ENCODE measurements at regions not wholly inside any gene's neighbourhood (a gene's known extent, or its start where the extent isn't known, plus 50 kb on each side); places are given as distances from the start of the nearest gene placed in this dataset.

- FAIRE-seq = no peak
- in situ Hi-C loops (cut with MboI) = no loop called here
- no peak for ATAC-seq
- TF ChIP-seq CUX1 (IDR thresholded peaks at IDR 0.05; ENCODE audit: insufficient replicate concordance, low read depth, low read length) = no peak
- TF ChIP-seq MEF2B (IDR thresholded peaks at IDR 0.05; ENCODE audit: partially characterized antibody, poor library complexity, severe bottlenecking) = no peak
- no peak for TF ChIP-seq POLR2AphosphoS2 (IDR thresholded peaks at IDR 0.05; ENCODE audit: low read depth, low read length)
- TF ChIP-seq NFYA (IDR thresholded peaks at IDR 0.05; ENCODE audit: borderline replicate concordance, low read depth, low read length) = no peak
- TF ChIP-seq KDM1A (IDR thresholded peaks at IDR 0.05; ENCODE audit: borderline replicate concordance) = no peak
- no peak for TF ChIP-seq SREBF1 (IDR thresholded peaks at IDR 0.05; ENCODE audit: low read length)
- TF ChIP-seq BACH1 (IDR thresholded peaks at IDR 0.05; ENCODE audit: borderline replicate concordance) = no peak
- no peak for TF ChIP-seq CEBPB (IDR thresholded peaks at IDR 0.05; ENCODE audit: borderline replicate concordance in 1 of 2, low read depth in 2 of 2, low read length in 2 of 2)
- TF ChIP-seq ZNF592 (IDR thresholded peaks at IDR 0.05) = no peak
- TF ChIP-seq RFX5 (IDR thresholded peaks at IDR 0.05; ENCODE audit: low read depth, low read length) = no peak
- TF ChIP-seq CREB1 (IDR thresholded peaks at IDR 0.05; ENCODE audit: low read depth) = no peak
- TF ChIP-seq ZNF24 (IDR thresholded peaks at IDR 0.05) = no peak
- no peak for TF ChIP-seq KAT2A (conservative IDR thresholded peaks at IDR 0.05; ENCODE audit: control insufficient read depth, low read depth, low read length)
- TF ChIP-seq SMAD1 (IDR thresholded peaks at IDR 0.05; ENCODE audit: low read depth, partially characterized antibody) = no peak
- TF ChIP-seq ZNF274 (IDR thresholded peaks at IDR 0.05; ENCODE audit: insufficient read depth, insufficient read length) = no peak
- no peak for TF ChIP-seq YBX1 (IDR thresholded peaks at IDR 0.05)
- no peak for TF ChIP-seq BHLHE40 (IDR thresholded peaks at IDR 0.05; ENCODE audit: borderline replicate concordance in 1 of 2, low read depth in 2 of 2, low read length in 1 of 2)
Measured at GRCh38 chr5:87778876-87779275, 366.1 kb upstream of the CCNH start.

More at GRCh38 chr5:87778876-87779275, 366.1 kb upstream of the CCNH start:
- no peak overlapping the region for H2AFZ ChIP-seq (ENCODE audit: control insufficient read depth, low read depth, low read length)
- H3K36me3 ChIP-seq (ENCODE audit: control insufficient read depth in 2 of 2, insufficient read depth in 2 of 2, low read length in 1 of 2) = no peaks in the 10 kb centered on the region
- H3K27ac ChIP-seq (ENCODE audit: control insufficient read depth, insufficient read depth) = no peak overlapping the region
- no peaks in the 10 kb centered on the region for H3K79me2 ChIP-seq (ENCODE audit: control insufficient read depth, insufficient read depth, low read length)
- intact Hi-C loops (cut with micrococcal nuclease; ENCODE audit: unreplicated experiment) = no loop called here
- no peak overlapping the region for H3K4me2 ChIP-seq (ENCODE audit: control insufficient read depth, insufficient read depth)
- RAD21 ChIA-PET (ENCODE audit: unreplicated experiment) = interaction anchor here (0.7 to 6.2 kb wide), 2 partner anchors 900 to 911 kb away, joined by 3 to 48 read pairs; no protein-coding TSS in a partner anchor
- H3K9me3 ChIP-seq (replicated peaks; ENCODE audit: control insufficient read depth, insufficient read depth, low read length) = no peaks in the 10 kb centered on the region
- no peak overlapping the region for H3K9ac ChIP-seq (ENCODE audit: control insufficient read depth, insufficient read depth, low read length)
- H3K4me3 ChIP-seq = no peak overlapping the region
- H4K20me1 ChIP-seq (ENCODE audit: control insufficient read depth, insufficient read depth) = no peaks in the 10 kb centered on the region
- DNase-seq (ENCODE audit: low read depth, low spot score) = no peak
- SMC1A ChIA-PET (ENCODE audit: uncharacterized antibody, unreplicated experiment) = interaction anchor here (0.6 to 3.0 kb wide), 7 partner anchors 16 to 939 kb away, joined by 3 to 9 read pairs (median 3); no protein-coding TSS in a partner anchor
- POLR2A ChIA-PET = no interaction called here
- WGBS (ENCODE audit: insufficient coverage, insufficient replicate concordance, low lambda C conversion rate, missing lambda C conversion rate) = 47% methylated on average over 1 of the region's 1 CpG
- BruUV-seq (replicated peaks) = no TSS peak
- no peaks in the 10 kb centered on the region for H3K27me3 ChIP-seq (replicated peaks in 1 of 2; ENCODE audit: control insufficient read depth in 2 of 2, insufficient read depth in 2 of 2, low read length in 1 of 2)
- CTCF ChIA-PET = interaction anchor here (0.7 to 5.0 kb wide), 5 partner anchors 12 to 914 kb away, joined by 3 to 31 read pairs (median 4); no protein-coding TSS in a partner anchor
- no peaks in the 10 kb centered on the region for H3K4me1 ChIP-seq (ENCODE audit: control insufficient read depth, insufficient read depth, low read length)

Measured in GM12878 (cell line).